ENCODE measurements at regions not wholly inside any gene's neighbourhood (a gene's known extent, or its start where the extent isn't known, plus 50 kb on each side); places are given as distances from the start of the nearest gene placed in this dataset.

GRCh38 chr14:22336031-22336430 is 253.0 kb downstream of the DAD1 start:
- Histone ChIP-seq H3K27ac (ENCODE audit: low read depth, low read length) (no peak overlapping the region), H3K9me3 (ENCODE audit: control insufficient read depth, insufficient read depth, low read length) (no peaks in the 10 kb centered on the region), H3K27me3 (ENCODE audit: control insufficient read depth, insufficient read depth, low read length) (peaks cover 3% of the 10 kb centered on the region), H3K4me3 (ENCODE audit: low read depth, low read length) (no peak overlapping the region)
- ChIA-PET POLR2A (no interaction called here), CTCF (interaction anchor here (0.6 to 3.4 kb wide), 3 partner anchors 16 to 173 kb away, joined by 3 to 17 read pairs (median 3); no protein-coding TSS in a partner anchor)
- no peak for DNase-seq (ENCODE audit: low read depth, low spot score)
- TF ChIP-seq, protein P1, sequence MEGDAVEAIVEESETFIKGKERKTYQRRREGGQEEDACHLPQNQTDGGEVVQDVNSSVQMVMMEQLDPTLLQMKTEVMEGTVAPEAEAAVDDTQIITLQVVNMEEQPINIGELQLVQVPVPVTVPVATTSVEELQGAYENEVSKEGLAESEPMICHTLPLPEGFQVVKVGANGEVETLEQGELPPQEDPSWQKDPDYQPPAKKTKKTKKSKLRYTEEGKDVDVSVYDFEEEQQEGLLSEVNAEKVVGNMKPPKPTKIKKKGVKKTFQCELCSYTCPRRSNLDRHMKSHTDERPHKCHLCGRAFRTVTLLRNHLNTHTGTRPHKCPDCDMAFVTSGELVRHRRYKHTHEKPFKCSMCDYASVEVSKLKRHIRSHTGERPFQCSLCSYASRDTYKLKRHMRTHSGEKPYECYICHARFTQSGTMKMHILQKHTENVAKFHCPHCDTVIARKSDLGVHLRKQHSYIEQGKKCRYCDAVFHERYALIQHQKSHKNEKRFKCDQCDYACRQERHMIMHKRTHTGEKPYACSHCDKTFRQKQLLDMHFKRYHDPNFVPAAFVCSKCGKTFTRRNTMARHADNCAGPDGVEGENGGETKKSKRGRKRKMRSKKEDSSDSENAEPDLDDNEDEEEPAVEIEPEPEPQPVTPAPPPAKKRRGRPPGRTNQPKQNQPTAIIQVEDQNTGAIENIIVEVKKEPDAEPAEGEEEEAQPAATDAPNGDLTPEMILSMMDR (IDR thresholded peaks at IDR 0.05; ENCODE audit: low read depth, low read length): no peak

DNA sequence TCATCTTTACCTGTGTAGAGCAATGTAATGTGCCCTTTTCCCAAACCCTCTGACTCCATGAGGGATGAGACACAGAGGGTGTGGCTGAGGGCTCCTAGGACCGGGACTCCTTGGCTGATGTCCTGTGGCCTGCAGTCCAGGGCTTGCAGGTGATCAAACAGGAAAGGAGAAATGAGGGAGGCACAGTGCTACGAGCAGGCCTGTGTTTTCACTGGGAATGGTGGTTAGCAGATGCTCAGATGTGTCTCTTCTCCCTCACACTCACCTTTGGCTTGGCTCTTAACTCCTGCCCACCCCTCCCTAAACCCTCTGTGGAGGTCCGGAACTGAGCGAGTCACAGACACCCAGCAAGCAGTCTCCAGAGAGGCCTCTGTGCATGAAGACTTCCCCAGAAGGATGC is 254.4 kb downstream of the DAD1 start:
- Histone ChIP-seq H3K9me3 (ENCODE audit: control insufficient read depth, insufficient read depth, low read length) (peaks cover 1% of the 10 kb centered on the region; the same call in 1 of the 2 replicates), H3K27me3 (ENCODE audit: control insufficient read depth, insufficient read depth, low read length) (peaks cover 3% of the 10 kb centered on the region), H3K4me3 (ENCODE audit: low read depth, low read length) (no peak overlapping the region), H3K27ac (ENCODE audit: low read depth, low read length) (no peak overlapping the region)
- CTCF ChIA-PET: interaction anchor here (1.6 to 3.4 kb wide), 4 partner anchors 15 to 113 kb away, joined by 5 to 17 read pairs (median 8); no protein-coding TSS in a partner anchor
- TF ChIP-seq, protein P1 (IDR thresholded peaks at IDR 0.05; ENCODE audit: low read depth, low read length): no peak
- no peak for DNase-seq (ENCODE audit: low read depth, low spot score)
- POLR2A ChIA-PET: no interaction called here

GRCh38 chr14:22334275-22334577 is 254.8 kb downstream of the DAD1 start:
- Histone ChIP-seq H3K9me3 (ENCODE audit: control insufficient read depth, insufficient read depth, low read length) (peaks cover 5% of the 10 kb centered on the region; the same call in 1 of the 2 replicates), H3K27me3 (ENCODE audit: control insufficient read depth, insufficient read depth, low read length) (peaks cover 3% of the 10 kb centered on the region), H3K4me3 (ENCODE audit: low read depth, low read length) (no peak overlapping the region), H3K27ac (ENCODE audit: low read depth, low read length) (no peak overlapping the region)
- no peak for DNase-seq (ENCODE audit: low read depth, low spot score)
- TF ChIP-seq, protein P1 (IDR thresholded peaks at IDR 0.05; ENCODE audit: low read depth, low read length): no peak
- ChIA-PET POLR2A (no interaction called here), CTCF (interaction anchor here (1.6 to 3.4 kb wide), 5 partner anchors 14 to 133 kb away, joined by 5 to 17 read pairs (median 6); no protein-coding TSS in a partner anchor)

- H3K27me3 ChIP-seq (ENCODE audit: control insufficient read depth, insufficient read depth, low read length): peaks cover 5% of the 10 kb centered on the region
- ChIA-PET CTCF (interaction anchor here (0.6 to 3.4 kb wide), 7 partner anchors 14 to 171 kb away, joined by 3 to 17 read pairs (median 5); no protein-coding TSS in a partner anchor), POLR2A (interaction anchor here (0.6 kb wide), 1 partner anchor 48 kb away, joined by 3 read pairs; no protein-coding TSS in a partner anchor)
- TF ChIP-seq, protein P1 (IDR thresholded peaks at IDR 0.05; ENCODE audit: low read depth, low read length): no peak
- DNase-seq (ENCODE audit: low read depth, low spot score): no peak
- H3K9me3 ChIP-seq (ENCODE audit: control insufficient read depth, insufficient read depth, low read length): peaks cover 5% of the 10 kb centered on the region; the same call in 1 of the 2 replicates
- H3K4me3 ChIP-seq (ENCODE audit: low read depth, low read length): no peak overlapping the region
- no peak overlapping the region for H3K27ac ChIP-seq (ENCODE audit: low read depth, low read length)
Measured at GRCh38 chr14:22333422-22334274, 255.4 kb downstream of the DAD1 start.
